ENCODE measurements at regions not wholly inside any gene's neighbourhood (a gene's known extent, or its start where the extent isn't known, plus 50 kb on each side); places are given as distances from the start of the nearest gene placed in this dataset.
"Not testable (repeated sequence)": the region's sequence is repeated elsewhere in the genome, so short reads cannot be mapped to it uniquely, and the experiment has no call there.

DNA sequence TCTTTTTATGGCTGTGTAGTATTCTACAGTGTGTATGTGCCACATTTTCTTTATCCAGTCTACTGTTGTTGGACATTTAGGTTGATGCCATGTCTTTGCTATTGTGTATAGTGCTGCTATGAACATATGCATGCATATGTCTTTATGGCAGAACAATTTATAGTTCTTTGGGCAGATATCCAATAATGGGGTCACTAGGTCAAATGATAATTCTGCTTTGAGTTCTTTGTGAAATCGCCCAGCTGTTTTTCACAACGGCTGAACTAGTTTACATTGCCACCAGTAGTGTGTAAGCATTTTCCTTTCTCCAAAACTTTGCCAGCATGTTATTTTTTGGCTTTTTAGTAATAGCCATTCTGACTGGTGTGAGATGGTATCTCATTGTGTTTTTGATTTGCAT lies 214.8 kb upstream of the TMEM229A start:
- Mint-ChIP-seq H3K4me3 (no peak overlapping the region), H3K36me3 (no peaks in the 10 kb centered on the region), H3K4me1 (no peaks in the 10 kb centered on the region), H3K9me3 (peaks cover 0 to 9% (median 5%) of the 10 kb centered on the region in 3 donors), H3K27ac (no peak overlapping the region), H3K27me3 (no peaks in the 10 kb centered on the region)
- DNase-seq, result no peak
- WGBS (ENCODE audit: insufficient coverage), result 80% methylated on average over 1 of the region's 2 CpGs
- POLR2A ChIA-PET, result no interaction called here
- Histone ChIP-seq H3K4me1 (ENCODE audit: control insufficient read depth in 1 of 2, extremely low read depth in 1 of 2, insufficient read depth in 2 of 2, low read length in 2 of 2) (no peaks in the 10 kb centered on the region), H3K27me3 (replicated peaks in 1 of 2; ENCODE audit: control insufficient read depth in 2 of 2, extremely low read depth in 1 of 2, insufficient read depth in 2 of 2, low read length in 1 of 2) (no peaks in the 10 kb centered on the region), H3K9me3 (no peaks in the 10 kb centered on the region), H3K27ac (ENCODE audit: low read length) (no peak overlapping the region), H3K36me3 (ENCODE audit: control insufficient read depth in 2 of 2, extremely low read depth in 1 of 2, insufficient read depth in 1 of 2, low read length in 1 of 2) (no peaks in the 10 kb centered on the region), H3K4me3 (ENCODE audit: control insufficient read depth in 1 of 2, extremely low read depth in 1 of 2, low read length in 1 of 2) (no peak overlapping the region)
- CTCF ChIA-PET, result no interaction called here
- ATAC-seq (replicated peaks in 1 of 4), result no peak

DNA sequence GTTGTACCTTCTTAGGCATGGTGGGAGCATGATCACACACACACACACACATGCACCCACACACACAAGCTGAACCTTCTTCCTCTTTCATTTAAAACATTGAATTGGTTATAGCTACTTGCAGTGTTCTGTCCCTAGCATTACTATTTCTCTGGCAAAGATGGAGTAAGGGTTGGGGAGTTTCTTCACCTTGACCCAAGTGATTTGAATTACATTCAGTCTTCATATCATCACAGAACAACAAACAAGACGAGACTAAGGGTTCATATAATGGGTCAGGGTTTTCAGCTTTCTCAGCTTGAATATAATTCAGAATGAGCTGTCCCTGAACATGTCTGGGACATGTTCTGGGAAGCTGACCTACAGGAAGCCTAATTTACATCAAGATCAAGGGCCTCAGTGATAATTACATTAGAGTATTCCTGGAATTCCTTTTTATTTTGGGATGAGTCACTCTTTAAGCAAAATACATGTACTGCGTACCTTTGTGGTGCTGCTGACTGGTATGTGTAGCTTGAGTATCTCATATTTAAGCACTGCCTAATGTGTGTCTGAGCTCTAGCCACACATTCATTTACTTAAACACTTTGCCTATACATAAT lies 213.5 kb upstream of the TMEM229A start:
- Histone ChIP-seq H3K4me1 (ENCODE audit: control insufficient read depth in 1 of 2, extremely low read depth in 1 of 2, insufficient read depth in 2 of 2, low read length in 2 of 2) (no peaks in the 10 kb centered on the region), H3K9me3 (no peaks in the 10 kb centered on the region), H3K27me3 (replicated peaks in 1 of 2; ENCODE audit: control insufficient read depth in 2 of 2, extremely low read depth in 1 of 2, insufficient read depth in 2 of 2, low read length in 1 of 2) (no peaks in the 10 kb centered on the region), H3K36me3 (ENCODE audit: control insufficient read depth in 2 of 2, extremely low read depth in 1 of 2, insufficient read depth in 1 of 2, low read length in 1 of 2) (no peaks in the 10 kb centered on the region), H3K27ac (ENCODE audit: low read length) (no peak overlapping the region), H3K4me3 (ENCODE audit: control insufficient read depth in 1 of 2, extremely low read depth in 1 of 2, low read length in 1 of 2) (no peak overlapping the region)
- Mint-ChIP-seq H3K4me3 (no peak overlapping the region), H3K27me3 (no peaks in the 10 kb centered on the region), H3K27ac (no peak overlapping the region), H3K36me3 (no peaks in the 10 kb centered on the region), H3K9me3 (peaks cover 0 to 9% (median 6%) of the 10 kb centered on the region in 3 donors), H3K4me1 (no peaks in the 10 kb centered on the region)
- ChIA-PET POLR2A (no interaction called here), CTCF (no interaction called here)
- no peak for ATAC-seq (replicated peaks in 1 of 4)
- no CpG with 5 or more reads among the region's 2 CpGs for WGBS (ENCODE audit: insufficient coverage)
- DNase-seq, result no peak

DNA sequence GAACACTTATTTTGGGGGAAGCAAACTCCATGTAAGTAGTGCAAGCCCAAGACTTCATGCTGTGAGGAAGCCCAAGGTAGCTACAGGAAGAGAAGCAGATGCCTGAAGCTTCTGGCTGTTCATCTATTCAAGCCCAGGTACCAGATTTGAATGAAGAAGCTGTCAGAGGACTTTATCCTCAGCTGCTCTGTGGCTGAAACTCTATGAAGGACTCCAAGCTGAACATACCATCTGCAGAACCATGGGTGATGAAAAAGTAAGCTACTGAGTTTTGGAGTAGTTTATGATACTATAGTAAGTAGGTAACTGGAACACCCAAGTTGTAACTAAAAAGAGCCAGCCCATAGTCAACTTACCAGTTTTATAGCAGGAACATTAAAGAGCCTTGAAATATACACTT lies 211.6 kb upstream of the TMEM229A start:
- H3K27me3 Mint-ChIP-seq; H3K36me3 Mint-ChIP-seq; H3K4me1 ChIP-seq (ENCODE audit: control insufficient read depth in 1 of 2, extremely low read depth in 1 of 2, insufficient read depth in 2 of 2, low read length in 2 of 2); DNase-seq; ATAC-seq (replicated peaks in 1 of 4); H3K4me1 Mint-ChIP-seq; H3K4me3 Mint-ChIP-seq; H3K27ac Mint-ChIP-seq; H3K4me3 ChIP-seq (ENCODE audit: control insufficient read depth in 1 of 2, extremely low read depth in 1 of 2, low read length in 1 of 2); H3K9me3 ChIP-seq; H3K36me3 ChIP-seq (ENCODE audit: control insufficient read depth in 2 of 2, extremely low read depth in 1 of 2, insufficient read depth in 1 of 2, low read length in 1 of 2); POLR2A ChIA-PET; H3K27ac ChIP-seq (ENCODE audit: low read length); H3K27me3 ChIP-seq (replicated peaks in 1 of 2; ENCODE audit: control insufficient read depth in 2 of 2, extremely low read depth in 1 of 2, insufficient read depth in 2 of 2, low read length in 1 of 2); H3K9me3 Mint-ChIP-seq: not testable (repeated sequence)
- CTCF ChIA-PET, result interaction anchor here in 1 of 2 donors (0.6 kb wide), 1 partner anchor 548 kb away, joined by 4 read pairs; no protein-coding TSS in a partner anchor

DNA sequence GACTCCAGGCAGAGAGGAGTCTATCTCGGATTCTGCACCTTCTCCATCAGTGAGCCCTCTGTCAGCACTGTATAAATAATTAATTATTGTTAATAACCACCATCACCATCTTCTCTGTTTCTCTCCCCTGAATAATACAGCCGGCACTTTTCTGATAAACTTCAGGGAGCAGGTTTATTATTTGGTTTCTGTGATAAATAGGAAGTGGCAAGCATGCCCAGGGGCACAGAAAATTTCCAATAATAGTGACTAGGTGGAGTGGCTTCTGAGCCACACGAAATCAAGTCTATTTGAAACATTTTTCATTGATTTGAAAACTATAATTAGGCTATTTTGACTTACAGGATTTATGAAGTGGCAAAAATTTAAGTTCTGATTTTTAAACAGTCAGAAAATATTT lies 186.8 kb upstream of the TMEM229A start:
- Histone ChIP-seq H3K27me3 (replicated peaks in 1 of 2; ENCODE audit: control insufficient read depth in 2 of 2, extremely low read depth in 1 of 2, insufficient read depth in 2 of 2, low read length in 1 of 2) (no peaks in the 10 kb centered on the region), H3K9me3 (no peaks in the 10 kb centered on the region), H3K36me3 (ENCODE audit: control insufficient read depth in 2 of 2, extremely low read depth in 1 of 2, insufficient read depth in 1 of 2, low read length in 1 of 2) (no peaks in the 10 kb centered on the region), H3K4me1 (ENCODE audit: control insufficient read depth in 1 of 2, extremely low read depth in 1 of 2, insufficient read depth in 2 of 2, low read length in 2 of 2) (no peaks in the 10 kb centered on the region), H3K4me3 (ENCODE audit: control insufficient read depth in 1 of 2, extremely low read depth in 1 of 2, low read length in 1 of 2) (no peak overlapping the region), H3K27ac (ENCODE audit: low read length) (no peak overlapping the region)
- Mint-ChIP-seq H3K27me3 (no peaks in the 10 kb centered on the region), H3K27ac (no peak overlapping the region), H3K36me3 (no peaks in the 10 kb centered on the region), H3K9me3 (peaks cover 10 to 14% (median 11%) of the 10 kb centered on the region in 3 donors), H3K4me3 (no peak overlapping the region), H3K4me1 (no peaks in the 10 kb centered on the region)
- ChIA-PET CTCF (no interaction called here), POLR2A (no interaction called here)
- DNase-seq (no peak), ATAC-seq (replicated peaks in 1 of 4) (no peak)
- no CpG with 5 or more reads among the region's 3 CpGs for WGBS (ENCODE audit: insufficient coverage)

DNA sequence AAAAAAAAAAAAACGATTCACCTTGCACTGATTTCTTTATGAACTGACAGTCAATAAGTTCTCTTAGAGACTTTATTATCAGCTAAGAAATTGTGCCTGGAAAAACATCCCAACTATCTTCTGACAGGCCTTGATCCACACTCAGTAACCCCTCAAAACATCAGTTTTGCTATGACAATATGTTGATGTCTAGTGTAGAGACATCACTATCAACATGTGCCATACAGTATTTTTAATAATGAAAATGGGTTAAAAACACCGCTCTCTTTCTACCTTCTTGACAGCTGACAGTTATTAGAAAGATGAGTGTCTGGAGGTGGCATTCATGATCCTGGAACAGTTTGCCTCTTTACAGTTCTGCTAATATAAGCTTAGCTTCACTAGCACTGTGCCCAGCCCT lies 175.8 kb upstream of the TMEM229A start:
- POLR2A ChIA-PET, result no interaction called here
- H3K9me3 ChIP-seq, result no peaks in the 10 kb centered on the region

DNA sequence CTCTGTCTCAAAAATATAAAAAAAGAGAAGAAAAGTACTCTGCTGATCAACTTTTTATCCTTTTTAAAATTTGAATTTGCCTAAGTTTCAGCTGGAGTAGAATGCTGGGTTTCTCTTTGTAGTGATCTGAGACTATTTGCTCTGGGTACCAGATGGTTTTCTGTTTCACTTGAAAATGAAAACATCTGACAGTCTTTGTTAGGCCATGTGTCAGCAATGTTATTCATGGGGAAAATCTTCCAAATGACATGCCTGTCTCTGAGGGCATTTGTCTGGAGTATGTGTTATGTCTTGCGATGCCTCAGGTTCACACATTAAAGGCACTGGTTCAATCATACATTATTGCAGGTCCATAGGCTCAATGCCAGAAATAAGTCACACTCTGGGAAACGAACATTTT lies 175.3 kb upstream of the TMEM229A start:
- no peak overlapping the region for H3K4me3 Mint-ChIP-seq
- H3K9me3 Mint-ChIP-seq, result peaks cover 2 to 4% (median 3%) of the 10 kb centered on the region in 3 donors
- POLR2A ChIA-PET, result no interaction called here
- Histone ChIP-seq H3K4me1 (ENCODE audit: control insufficient read depth in 1 of 2, extremely low read depth in 1 of 2, insufficient read depth in 2 of 2, low read length in 2 of 2) (no peaks in the 10 kb centered on the region), H3K9me3 (no peaks in the 10 kb centered on the region), H3K4me3 (ENCODE audit: control insufficient read depth in 1 of 2, extremely low read depth in 1 of 2, low read length in 1 of 2) (no peak overlapping the region), H3K27ac (ENCODE audit: low read length) (no peak overlapping the region), H3K36me3 (ENCODE audit: control insufficient read depth in 2 of 2, extremely low read depth in 1 of 2, insufficient read depth in 1 of 2, low read length in 1 of 2) (no peaks in the 10 kb centered on the region), H3K27me3 (replicated peaks in 1 of 2; ENCODE audit: control insufficient read depth in 2 of 2, extremely low read depth in 1 of 2, insufficient read depth in 2 of 2, low read length in 1 of 2) (no peaks in the 10 kb centered on the region)
- H3K36me3 Mint-ChIP-seq, result no peaks in the 10 kb centered on the region
- H3K4me1 Mint-ChIP-seq, result no peaks in the 10 kb centered on the region
- H3K27me3 Mint-ChIP-seq, result no peaks in the 10 kb centered on the region
- CTCF ChIA-PET, result no interaction called here
- DNase-seq (no peak), ATAC-seq (replicated peaks in 1 of 4) (no peak)
- 57% methylated on average over 2 of the region's 2 CpGs for WGBS (ENCODE audit: insufficient coverage)
- no peak overlapping the region for H3K27ac Mint-ChIP-seq

More for the DNA sequence above, 175.8 kb upstream of the TMEM229A start:
- no peaks in the 10 kb centered on the region for H3K4me1 ChIP-seq (ENCODE audit: control insufficient read depth in 1 of 2, extremely low read depth in 1 of 2, insufficient read depth in 2 of 2, low read length in 2 of 2)
- no peak overlapping the region for H3K4me3 Mint-ChIP-seq
- no peak overlapping the region for H3K27ac ChIP-seq (ENCODE audit: low read length)
- H3K4me3 ChIP-seq (ENCODE audit: control insufficient read depth in 1 of 2, extremely low read depth in 1 of 2, low read length in 1 of 2), result no peak overlapping the region
- peaks cover 0 to 4% (median 2%) of the 10 kb centered on the region in 3 donors for H3K9me3 Mint-ChIP-seq
- WGBS (ENCODE audit: insufficient coverage), result no CpG with 5 or more reads among the region's 2 CpGs
- H3K27me3 ChIP-seq (replicated peaks in 1 of 2; ENCODE audit: control insufficient read depth in 2 of 2, extremely low read depth in 1 of 2, insufficient read depth in 2 of 2, low read length in 1 of 2), result no peaks in the 10 kb centered on the region
- DNase-seq, result no peak
- no peaks in the 10 kb centered on the region for H3K36me3 ChIP-seq (ENCODE audit: control insufficient read depth in 2 of 2, extremely low read depth in 1 of 2, insufficient read depth in 1 of 2, low read length in 1 of 2)
- no peak for ATAC-seq (replicated peaks in 1 of 4)
- no peaks in the 10 kb centered on the region for H3K36me3 Mint-ChIP-seq
- CTCF ChIA-PET, result no interaction called here
- H3K4me1 Mint-ChIP-seq, result no peaks in the 10 kb centered on the region
- no peak overlapping the region for H3K27ac Mint-ChIP-seq
- H3K27me3 Mint-ChIP-seq, result no peaks in the 10 kb centered on the region

DNA sequence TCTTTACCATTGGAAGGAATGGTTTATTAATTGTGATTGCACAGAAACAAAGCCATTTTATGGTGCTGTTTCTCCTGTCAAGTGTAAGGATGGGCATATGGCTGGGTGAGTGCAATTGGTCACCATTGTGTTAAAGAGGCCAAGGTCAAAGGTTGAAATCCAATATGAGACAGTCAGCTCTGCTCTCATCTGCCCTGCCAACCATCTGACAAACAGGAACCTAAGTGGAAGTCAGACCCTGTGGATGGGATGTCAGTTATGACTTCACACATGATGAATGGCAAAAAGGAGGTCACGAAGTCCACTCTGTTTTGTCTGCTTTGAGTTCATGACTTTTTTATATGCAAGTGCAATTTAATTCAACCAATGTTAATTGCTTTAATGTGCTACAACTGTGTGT lies 172.7 kb upstream of the TMEM229A start:
- Mint-ChIP-seq H3K27me3 (no peaks in the 10 kb centered on the region), H3K4me1 (no peaks in the 10 kb centered on the region), H3K4me3 (no peak overlapping the region), H3K27ac (no peak overlapping the region), H3K9me3 (peaks cover 2 to 4% (median 4%) of the 10 kb centered on the region in 3 donors), H3K36me3 (no peaks in the 10 kb centered on the region)
- H3K27ac ChIP-seq (ENCODE audit: low read length), result no peak overlapping the region
- no peaks in the 10 kb centered on the region for H3K36me3 ChIP-seq (ENCODE audit: control insufficient read depth in 2 of 2, extremely low read depth in 1 of 2, insufficient read depth in 1 of 2, low read length in 1 of 2)
- no peaks in the 10 kb centered on the region for H3K27me3 ChIP-seq (replicated peaks in 1 of 2; ENCODE audit: control insufficient read depth in 2 of 2, extremely low read depth in 1 of 2, insufficient read depth in 2 of 2, low read length in 1 of 2)
- ATAC-seq (replicated peaks in 1 of 4) (no peak), DNase-seq (no peak)
- no peaks in the 10 kb centered on the region for H3K9me3 ChIP-seq
- H3K4me1 ChIP-seq (ENCODE audit: control insufficient read depth in 1 of 2, extremely low read depth in 1 of 2, insufficient read depth in 2 of 2, low read length in 2 of 2), result no peaks in the 10 kb centered on the region
- WGBS (ENCODE audit: insufficient coverage), result no CpG with 5 or more reads among the region's 1 CpG
- CTCF ChIA-PET, result no interaction called here
- POLR2A ChIA-PET, result no interaction called here
- H3K4me3 ChIP-seq (ENCODE audit: control insufficient read depth in 1 of 2, extremely low read depth in 1 of 2, low read length in 1 of 2), result no peak overlapping the region
